ENCODE measurements at regions not wholly inside any gene's neighbourhood (a gene's known extent, or its start where the extent isn't known, plus 50 kb on each side); places are given as distances from the start of the nearest gene placed in this dataset.

- TF ChIP-seq CTCF (IDR thresholded peaks at IDR 0.05; ENCODE audit: low read depth, low read length, poor library complexity, severe bottlenecking), result no peak
- no peak for TF ChIP-seq EZH2phosphoT487 (IDR thresholded peaks at IDR 0.05; ENCODE audit: borderline replicate concordance, low read length)
Observed at GRCh38 chr2:13543550-13543949, 826.8 kb downstream of the TRIB2 start.

All from DOHH2 (cell line).